WTC11 (cell line): ENCODE measurements at regions not wholly inside any gene's neighbourhood (a gene's known extent, or its start where the extent isn't known, plus 50 kb on each side); places are given as distances from the start of the nearest gene placed in this dataset.

Source experiments
- ATAC-seq: fragments of 200-7000 bp; cut with Tn5 transposase; 2 replicates; pipeline ENCODE4 v1.10.0; 2021; ENCODE audit warnings: mild to moderate bottlenecking, moderate library complexity
- CTCF ChIA-PET: fragments of 300-600 bp; sonication (Branson Sonifier 250); formaldehyde crosslinking; loops from one replicate; lab custom pipeline; 2021; ENCODE audit warnings: antibody characterized with exemption; lab: Charles Lee
- POLR2A ChIA-PET: fragments of 350-600 bp; sonication (Branson Sonifier 250); formaldehyde crosslinking; loops from one replicate; lab custom pipeline; 2021; ENCODE audit warnings: antibody characterized with exemption; lab: Charles Lee
- DNase-seq: peaks from one replicate; pipeline ENCODE4 v3.0.0; 2021; ENCODE audit warnings: low spot score
- H3K27ac Mint-ChIP-seq: 2 replicates; pipeline ENCODE4 v1.8.0; 2021; ENCODE audit warnings: mixed read lengths
- H3K27me3 Mint-ChIP-seq: 2 replicates; pipeline ENCODE4 v1.8.0; 2021; ENCODE audit warnings: low read depth, mild to moderate bottlenecking, moderate library complexity, mixed read lengths
- H3K36me3 Mint-ChIP-seq: 2 replicates; pipeline ENCODE4 v1.8.0; 2021; ENCODE audit warnings: mixed read lengths
- H3K4me1 Mint-ChIP-seq: 2 replicates; pipeline ENCODE4 v1.8.0; 2022; ENCODE audit warnings: mixed read lengths
- H3K4me3 Mint-ChIP-seq: 2 replicates; pipeline ENCODE4 v1.8.0; 2021; ENCODE audit warnings: mild to moderate bottlenecking, moderate library complexity, mixed read lengths
- H3K9me3 Mint-ChIP-seq: 2 replicates; pipeline ENCODE4 v1.8.0; 2021; ENCODE audit warnings: mixed read lengths
- ATF1 ChIP-seq: sonication (generic); formaldehyde crosslinking; IDR thresholded peaks from 2 replicates; pipeline ENCODE4 v1.8.1; 2023; ENCODE audit warnings: mild to moderate bottlenecking, moderate library complexity, missing genetic modification reagents
- CDX4 ChIP-seq: fragments of 250-450 bp; sonication (Bioruptor Pico); IDR thresholded peaks from 2 replicates; pipeline ENCODE4 v1.9.0; 2021; ENCODE audit warnings: moderate library complexity, mild to moderate bottlenecking, inconsistent platforms, borderline replicate concordance
- CREM ChIP-seq: sonication (generic); formaldehyde crosslinking; IDR thresholded peaks from 2 replicates; pipeline ENCODE4 v1.8.1; 2022; ENCODE audit warnings: mild to moderate bottlenecking, missing genetic modification reagents, moderate library complexity
- ELF4 ChIP-seq: sonication (generic); formaldehyde crosslinking; IDR thresholded peaks from 2 replicates; pipeline ENCODE4 v1.8.1; 2022; ENCODE audit warnings: low read depth, mild to moderate bottlenecking, moderate library complexity, missing genetic modification reagents
- ETV6 ChIP-seq: sonication (generic); formaldehyde crosslinking; IDR thresholded peaks from 2 replicates; pipeline ENCODE4 v1.8.1; 2022; ENCODE audit warnings: mild to moderate bottlenecking, missing genetic modification reagents
- IRF2 ChIP-seq: sonication (generic); formaldehyde crosslinking; IDR thresholded peaks from 2 replicates; pipeline ENCODE4 v1.8.0; 2022; ENCODE audit warnings: low read depth, missing genetic modification reagents, borderline replicate concordance
- NR1H2 ChIP-seq: sonication (generic); formaldehyde crosslinking; IDR thresholded peaks from 2 replicates; pipeline ENCODE4 v1.9.0; 2021; ENCODE audit warnings: mild to moderate bottlenecking, moderate library complexity, missing genetic modification reagents
- NR2C2 ChIP-seq: sonication (generic); formaldehyde crosslinking; IDR thresholded peaks from 2 replicates; pipeline ENCODE4 v1.8.0; 2022; ENCODE audit warnings: mild to moderate bottlenecking, missing genetic modification reagents
- NR3C1 ChIP-seq: sonication (generic); formaldehyde crosslinking; conservative IDR thresholded peaks from 2 replicates; pipeline ENCODE4 v1.8.1; 2023; ENCODE audit warnings: low read depth, mild to moderate bottlenecking, missing genetic modification reagents
- PRRX2 ChIP-seq: fragments of 250-450 bp; sonication (Bioruptor Pico); IDR thresholded peaks from 2 replicates; pipeline ENCODE4 v1.8.0; 2021; ENCODE audit warnings: mild to moderate bottlenecking
- RELA ChIP-seq: sonication (generic); formaldehyde crosslinking; IDR thresholded peaks from 2 replicates; pipeline ENCODE4 v1.8.1; 2022; ENCODE audit warnings: missing genetic modification reagents, mild to moderate bottlenecking, borderline replicate concordance
- SMAD3 ChIP-seq: sonication (generic); formaldehyde crosslinking; IDR thresholded peaks from 2 replicates; pipeline ENCODE4 v1.8.0; 2022; ENCODE audit warnings: missing genetic modification reagents, mild to moderate bottlenecking, borderline replicate concordance
- TEAD4 ChIP-seq: sonication (generic); formaldehyde crosslinking; IDR thresholded peaks from 2 replicates; pipeline ENCODE4 v1.8.0; 2022; ENCODE audit warnings: mild to moderate bottlenecking, missing genetic modification reagents
- ZBTB21 ChIP-seq: sonication (generic); formaldehyde crosslinking; IDR thresholded peaks from 2 replicates; pipeline ENCODE4 v1.8.1; 2023; ENCODE audit warnings: mild to moderate bottlenecking, missing genetic modification reagents, borderline replicate concordance
- ZMAT4 ChIP-seq: fragments of 250-450 bp; sonication (Bioruptor Pico); IDR thresholded peaks from 2 replicates; pipeline ENCODE4 v1.9.0; 2021; ENCODE audit warnings: mild to moderate bottlenecking
- ZNF121 ChIP-seq: sonication (generic); formaldehyde crosslinking; IDR thresholded peaks from 2 replicates; pipeline ENCODE4 v1.8.0; 2023; ENCODE audit warnings: missing genetic modification reagents
- ZNF281 ChIP-seq: sonication (generic); formaldehyde crosslinking; IDR thresholded peaks from 2 replicates; pipeline ENCODE4 v1.8.0; 2023; ENCODE audit warnings: mild to moderate bottlenecking, missing genetic modification reagents
- ZNF423 ChIP-seq: fragments of 250-450 bp; sonication (Bioruptor Pico); IDR thresholded peaks from 2 replicates; pipeline ENCODE4 v2.1.2; 2022; ENCODE audit warnings: mild to moderate bottlenecking, moderate library complexity
- ZNF671 ChIP-seq: fragments of 250-450 bp; sonication (Bioruptor Pico); IDR thresholded peaks from 2 replicates; pipeline ENCODE4 v1.8.0; 2021; ENCODE audit warnings: mild to moderate bottlenecking
- TF ChIP-seq, protein P1 (sequence below): sonication (generic); formaldehyde crosslinking; conservative IDR thresholded peaks from 2 replicates; pipeline ENCODE4 v1.8.1; 2023; ENCODE audit warnings: mild to moderate bottlenecking, low read depth, missing genetic modification reagents, moderate library complexity
- TF ChIP-seq, protein P2 (sequence below): sonication (generic); formaldehyde crosslinking; IDR thresholded peaks from 2 replicates; pipeline ENCODE4 v1.8.0; 2022; ENCODE audit warnings: mild to moderate bottlenecking, missing genetic modification reagents
- TF ChIP-seq, protein P3 (sequence below): sonication (generic); formaldehyde crosslinking; IDR thresholded peaks from 2 replicates; pipeline ENCODE4 v1.8.0; 2022; ENCODE audit warnings: mild to moderate bottlenecking, missing genetic modification reagents
- TF ChIP-seq, protein P4 (sequence below): sonication (generic); formaldehyde crosslinking; IDR thresholded peaks from 2 replicates; pipeline ENCODE4 v1.8.0; 2022; ENCODE audit warnings: missing genetic modification reagents

DNA sequence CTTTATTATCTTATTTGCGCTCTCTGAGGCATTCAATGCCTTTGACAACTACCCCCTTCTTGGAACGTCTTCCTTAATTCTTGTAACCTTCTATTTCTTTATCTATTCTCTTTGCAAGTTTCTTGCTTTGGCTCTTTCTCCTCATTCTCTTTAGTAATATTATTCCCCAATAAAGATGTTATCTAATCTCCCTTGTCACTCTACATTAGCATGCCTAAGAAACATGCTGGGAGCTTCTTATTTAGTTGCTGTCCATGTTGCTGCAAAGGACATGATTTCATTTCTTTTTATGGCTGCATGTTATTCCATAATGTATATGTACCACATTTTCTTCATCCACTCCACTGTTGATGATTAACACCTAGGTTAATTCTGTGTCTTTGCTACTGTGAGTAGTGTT lies 113.7 kb downstream of the RDH14 start (continued):
- TF ChIP-seq, protein P1, sequence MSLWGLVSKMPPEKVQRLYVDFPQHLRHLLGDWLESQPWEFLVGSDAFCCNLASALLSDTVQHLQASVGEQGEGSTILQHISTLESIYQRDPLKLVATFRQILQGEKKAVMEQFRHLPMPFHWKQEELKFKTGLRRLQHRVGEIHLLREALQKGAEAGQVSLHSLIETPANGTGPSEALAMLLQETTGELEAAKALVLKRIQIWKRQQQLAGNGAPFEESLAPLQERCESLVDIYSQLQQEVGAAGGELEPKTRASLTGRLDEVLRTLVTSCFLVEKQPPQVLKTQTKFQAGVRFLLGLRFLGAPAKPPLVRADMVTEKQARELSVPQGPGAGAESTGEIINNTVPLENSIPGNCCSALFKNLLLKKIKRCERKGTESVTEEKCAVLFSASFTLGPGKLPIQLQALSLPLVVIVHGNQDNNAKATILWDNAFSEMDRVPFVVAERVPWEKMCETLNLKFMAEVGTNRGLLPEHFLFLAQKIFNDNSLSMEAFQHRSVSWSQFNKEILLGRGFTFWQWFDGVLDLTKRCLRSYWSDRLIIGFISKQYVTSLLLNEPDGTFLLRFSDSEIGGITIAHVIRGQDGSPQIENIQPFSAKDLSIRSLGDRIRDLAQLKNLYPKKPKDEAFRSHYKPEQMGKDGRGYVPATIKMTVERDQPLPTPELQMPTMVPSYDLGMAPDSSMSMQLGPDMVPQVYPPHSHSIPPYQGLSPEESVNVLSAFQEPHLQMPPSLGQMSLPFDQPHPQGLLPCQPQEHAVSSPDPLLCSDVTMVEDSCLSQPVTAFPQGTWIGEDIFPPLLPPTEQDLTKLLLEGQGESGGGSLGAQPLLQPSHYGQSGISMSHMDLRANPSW = no peak
- TF ChIP-seq NR2C2 (no peak), CREM (CRISPR knock-in tag) (no peak), ZNF671 (CRISPR knock-in tag) (no peak), ZNF121 (no peak), ZMAT4 (no peak), ETV6 (no peak), CDX4 (CRISPR knock-in tag) (no peak), RELA (CRISPR knock-in tag) (no peak)
- TF ChIP-seq, protein P2, sequence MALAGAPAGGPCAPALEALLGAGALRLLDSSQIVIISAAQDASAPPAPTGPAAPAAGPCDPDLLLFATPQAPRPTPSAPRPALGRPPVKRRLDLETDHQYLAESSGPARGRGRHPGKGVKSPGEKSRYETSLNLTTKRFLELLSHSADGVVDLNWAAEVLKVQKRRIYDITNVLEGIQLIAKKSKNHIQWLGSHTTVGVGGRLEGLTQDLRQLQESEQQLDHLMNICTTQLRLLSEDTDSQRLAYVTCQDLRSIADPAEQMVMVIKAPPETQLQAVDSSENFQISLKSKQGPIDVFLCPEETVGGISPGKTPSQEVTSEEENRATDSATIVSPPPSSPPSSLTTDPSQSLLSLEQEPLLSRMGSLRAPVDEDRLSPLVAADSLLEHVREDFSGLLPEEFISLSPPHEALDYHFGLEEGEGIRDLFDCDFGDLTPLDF = no peak

GRCh38 chr2:18445433-18446320 lies 114.8 kb downstream of the RDH14 start:
- H3K27ac Mint-ChIP-seq = no peak overlapping the region
- no peaks in the 10 kb centered on the region for H3K36me3 Mint-ChIP-seq
- DNase-seq = no peak
- no peak for ATAC-seq
- no peaks in the 10 kb centered on the region for H3K4me1 Mint-ChIP-seq
- ChIA-PET POLR2A (no interaction called here), CTCF (interaction anchor here (1.6 kb wide), 1 partner anchor 10 kb away, joined by 4 read pairs; no protein-coding TSS in a partner anchor)
- H3K9me3 Mint-ChIP-seq = no peaks in the 10 kb centered on the region
- no peak for TF ChIP-seq IRF2 (CRISPR knock-in tag)
- no peak for TF ChIP-seq SMAD3 (CRISPR knock-in tag)
- TF ChIP-seq PRRX2 (CRISPR knock-in tag) = no peak
- TF ChIP-seq, protein P3, sequence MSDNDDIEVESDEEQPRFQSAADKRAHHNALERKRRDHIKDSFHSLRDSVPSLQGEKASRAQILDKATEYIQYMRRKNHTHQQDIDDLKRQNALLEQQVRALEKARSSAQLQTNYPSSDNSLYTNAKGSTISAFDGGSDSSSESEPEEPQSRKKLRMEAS (CRISPR knock-in tag) = no peak
- no peak for TF ChIP-seq ZBTB21
- TF ChIP-seq ATF1 = no peak
- TF ChIP-seq NR3C1 (CRISPR knock-in tag) = no peak
- TF ChIP-seq ZNF281 = no peak
- TF ChIP-seq, protein P4, sequence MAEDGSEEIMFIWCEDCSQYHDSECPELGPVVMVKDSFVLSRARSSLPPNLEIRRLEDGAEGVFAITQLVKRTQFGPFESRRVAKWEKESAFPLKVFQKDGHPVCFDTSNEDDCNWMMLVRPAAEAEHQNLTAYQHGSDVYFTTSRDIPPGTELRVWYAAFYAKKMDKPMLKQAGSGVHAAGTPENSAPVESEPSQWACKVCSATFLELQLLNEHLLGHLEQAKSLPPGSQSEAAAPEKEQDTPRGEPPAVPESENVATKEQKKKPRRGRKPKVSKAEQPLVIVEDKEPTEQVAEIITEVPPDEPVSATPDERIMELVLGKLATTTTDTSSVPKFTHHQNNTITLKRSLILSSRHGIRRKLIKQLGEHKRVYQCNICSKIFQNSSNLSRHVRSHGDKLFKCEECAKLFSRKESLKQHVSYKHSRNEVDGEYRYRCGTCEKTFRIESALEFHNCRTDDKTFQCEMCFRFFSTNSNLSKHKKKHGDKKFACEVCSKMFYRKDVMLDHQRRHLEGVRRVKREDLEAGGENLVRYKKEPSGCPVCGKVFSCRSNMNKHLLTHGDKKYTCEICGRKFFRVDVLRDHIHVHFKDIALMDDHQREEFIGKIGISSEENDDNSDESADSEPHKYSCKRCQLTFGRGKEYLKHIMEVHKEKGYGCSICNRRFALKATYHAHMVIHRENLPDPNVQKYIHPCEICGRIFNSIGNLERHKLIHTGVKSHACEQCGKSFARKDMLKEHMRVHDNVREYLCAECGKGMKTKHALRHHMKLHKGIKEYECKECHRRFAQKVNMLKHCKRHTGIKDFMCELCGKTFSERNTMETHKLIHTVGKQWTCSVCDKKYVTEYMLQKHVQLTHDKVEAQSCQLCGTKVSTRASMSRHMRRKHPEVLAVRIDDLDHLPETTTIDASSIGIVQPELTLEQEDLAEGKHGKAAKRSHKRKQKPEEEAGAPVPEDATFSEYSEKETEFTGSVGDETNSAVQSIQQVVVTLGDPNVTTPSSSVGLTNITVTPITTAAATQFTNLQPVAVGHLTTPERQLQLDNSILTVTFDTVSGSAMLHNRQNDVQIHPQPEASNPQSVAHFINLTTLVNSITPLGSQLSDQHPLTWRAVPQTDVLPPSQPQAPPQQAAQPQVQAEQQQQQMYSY (CRISPR knock-in tag) = no peak
- TF ChIP-seq, protein P2 = no peak
- no peak for TF ChIP-seq ELF4 (CRISPR knock-in tag)
- TF ChIP-seq ZNF423 (CRISPR knock-in tag) = no peak
- TF ChIP-seq TEAD4 = no peak
- no peak for TF ChIP-seq ZNF121
- no peak for TF ChIP-seq NR1H2
- H3K4me3 Mint-ChIP-seq = no peak overlapping the region
- H3K27me3 Mint-ChIP-seq = no peaks in the 10 kb centered on the region
